GM12878 (cell line): ENCODE measurements at regions not wholly inside any gene's neighbourhood (a gene's known extent, or its start where the extent isn't known, plus 50 kb on each side); places are given as distances from the start of the nearest gene placed in this dataset.

Experiments
- ATAC-seq: fragments of 200-7000 bp; cut with Tn5 transposase; 3 replicates; pipeline ENCODE4 v1.9.1; 2020; ENCODE audit warnings: mild to moderate bottlenecking, moderate library complexity
- BruUV-seq: library from RNA; stranded (reverse); fragments of 400-500 nt; replicated peaks from 2 replicates; lab custom pipeline; 2021; lab: Mats Ljungman, UMichigan
- CTCF ChIA-PET: fragments of 300-600 bp; sonication (Branson Sonifier 250); formaldehyde crosslinking; extraction: SDS; loops from one replicate; lab custom pipeline; 2021; ENCODE audit warnings: inconsistent platforms; lab: Yijun Ruan, JAX
- POLR2A ChIA-PET: fragments of 350-600 bp; formaldehyde crosslinking; extraction: SDS; loops from one replicate; lab custom pipeline; 2021; ENCODE audit warnings: inconsistent platforms; lab: Charles Lee
- RAD21 ChIA-PET: fragments of 300-600 bp; sonication (Branson Sonifier 250); formaldehyde crosslinking; loops from one replicate; lab custom pipeline; 2023; ENCODE audit warnings: antibody characterized with exemption; ENCODE audit not compliant: unreplicated experiment; lab: Charles Lee
- SMC1A ChIA-PET: fragments of 300-600 bp; sonication (Branson Sonifier 250); formaldehyde crosslinking; loops from one replicate; lab custom pipeline; 2023; ENCODE audit not compliant: unreplicated experiment, uncharacterized antibody; lab: Charles Lee
- DNase-seq: peaks from one replicate; pipeline ENCODE4 v3.0.0-alpha.2; 2011; ENCODE audit warnings: low read depth, low spot score
- FAIRE-seq: peaks from 3 replicates; lab custom pipeline; 2011; peaks lifted over from hg19 to GRCh38; lab: Jason Lieb, UNC
- H2AFZ ChIP-seq: 2 replicates; pipeline ENCODE4 v1.6.0; 2011; ENCODE audit warnings: low read depth, low read length, control low read depth; ENCODE audit not compliant: control insufficient read depth
- H3K27ac ChIP-seq: 2 replicates; pipeline ENCODE4 v1.5.1; 2011; ENCODE audit warnings: control low read depth; ENCODE audit not compliant: control insufficient read depth, insufficient read depth
- H3K27me3 ChIP-seq, 2 experiments: replicated peaks in 1 of 2; 2 replicates each; pipeline versions ENCODE4 v1.6.0 to v1.6.1; 2011; ENCODE audit warnings: low read length in 1 of 2; ENCODE audit not compliant: control insufficient read depth in 2 of 2, insufficient read depth in 2 of 2
- H3K36me3 ChIP-seq, 2 experiments: 2 replicates each; pipeline ENCODE4 v1.5.1; 2011; ENCODE audit warnings: low read length in 1 of 2; ENCODE audit not compliant: control insufficient read depth in 2 of 2, insufficient read depth in 2 of 2
- H3K4me1 ChIP-seq: 2 replicates; pipeline ENCODE4 v1.6.1; 2011; ENCODE audit warnings: mild to moderate bottlenecking, low read length, moderate library complexity, mixed read lengths; ENCODE audit not compliant: control insufficient read depth, insufficient read depth
- H3K4me2 ChIP-seq: 2 replicates; pipeline ENCODE4 v1.6.0; 2011; ENCODE audit warnings: control low read depth; ENCODE audit not compliant: control insufficient read depth, insufficient read depth
- H3K4me3 ChIP-seq: fragments of 200-600 bp; sonication (generic); 2 replicates; pipeline ENCODE4 v1.5.1; 2016
- H3K79me2 ChIP-seq: 2 replicates; pipeline ENCODE4 v1.6.0; 2011; ENCODE audit warnings: low read length; ENCODE audit not compliant: control insufficient read depth, insufficient read depth
- H3K9ac ChIP-seq: 2 replicates; pipeline ENCODE4 v1.8.0; 2011; ENCODE audit warnings: low read length, control low read depth, mixed read lengths; ENCODE audit not compliant: control insufficient read depth, insufficient read depth
- H3K9me3 ChIP-seq: replicated peaks from 3 replicates; pipeline ENCODE4 v1.5.1; 2011; ENCODE audit warnings: mild to moderate bottlenecking, low read length; ENCODE audit not compliant: control insufficient read depth, insufficient read depth
- H4K20me1 ChIP-seq: 2 replicates; pipeline ENCODE4 v1.6.0; 2011; ENCODE audit not compliant: control insufficient read depth, insufficient read depth
- CBFB ChIP-seq: IDR thresholded peaks from 2 replicates; pipeline ENCODE4 v1.6.1; 2016; ENCODE audit warnings: antibody characterized with exemption, low read depth
- CBX5 ChIP-seq: sonication (generic); IDR thresholded peaks from 2 replicates; pipeline ENCODE4 v1.6.1; 2016; ENCODE audit warnings: low read depth, moderate library complexity, mild to moderate bottlenecking, inconsistent platforms
- GABPA ChIP-seq: IDR thresholded peaks from 2 replicates; pipeline ENCODE4 v1.6.1; 2014; ENCODE audit warnings: antibody characterized with exemption, low read depth, mild to moderate bottlenecking, inconsistent platforms
- JUND ChIP-seq: IDR thresholded peaks from 2 replicates; pipeline ENCODE4 v1.6.1; 2012; ENCODE audit warnings: low read depth, mild to moderate bottlenecking, low read length, improper control_type of control experiment, moderate library complexity
- KAT2A ChIP-seq: conservative IDR thresholded peaks from 2 replicates; pipeline ENCODE4 v1.6.1; 2011; ENCODE audit warnings: low read depth, low read length; ENCODE audit not compliant: control insufficient read depth
- MXI1 ChIP-seq: fragments of 150-350 bp; IDR thresholded peaks from 2 replicates; pipeline ENCODE4 v1.6.1; 2011; ENCODE audit warnings: low read depth, mild to moderate bottlenecking, inconsistent platforms, low read length, improper control_type of control experiment
- NKRF ChIP-seq: fragments of 450-650 bp; conservative IDR thresholded peaks from 2 replicates; pipeline ENCODE4 v1.6.1; 2017; ENCODE audit warnings: mild to moderate bottlenecking, moderate library complexity
- PKNOX1 ChIP-seq: fragments of 450-650 bp; IDR thresholded peaks from 2 replicates; pipeline ENCODE4 v1.6.1; 2016; ENCODE audit warnings: mild to moderate bottlenecking
- ZNF592 ChIP-seq: fragments of 450-650 bp; IDR thresholded peaks from 2 replicates; pipeline ENCODE4 v1.6.1; 2017; ENCODE audit warnings: mild to moderate bottlenecking, moderate library complexity
- WGBS: methylation state at CpG from one replicate; pipeline ENCODE4 v1.1.6; 2016; ENCODE audit warnings: low lambda C conversion rate; ENCODE audit not compliant: insufficient replicate concordance, insufficient coverage; ENCODE audit errors: missing lambda C conversion rate; 5-methylcytosine and 5-hydroxymethylcytosine counted together
- in situ Hi-C: fragments of 300-500 bp; cut with MboI; formaldehyde crosslinking; loops from 9 replicates; pipeline ENCODE4 v1.14.3; 2018; ENCODE audit warnings: mixed read lengths
- intact Hi-C: fragments of 100-400 bp; cut with micrococcal nuclease; formaldehyde crosslinking; loops from one replicate; pipeline ENCODE4 v1.14.2; 2022; ENCODE audit not compliant: unreplicated experiment

- no peak for TF ChIP-seq JUND
- TF ChIP-seq KAT2A = no peak
- FAIRE-seq = no peak
- no peak overlapping the region for H3K9ac ChIP-seq
- POLR2A ChIA-PET = no interaction called here
- no peak overlapping the region for H3K4me2 ChIP-seq
- no peaks in the 10 kb centered on the region for H3K79me2 ChIP-seq
- H3K4me3 ChIP-seq = no peak overlapping the region
- H3K36me3 ChIP-seq = no peaks in the 10 kb centered on the region
- intact Hi-C loops (no loop called here), in situ Hi-C loops (no loop called here)
- ATAC-seq = no peak
- no peaks in the 10 kb centered on the region for H3K4me1 ChIP-seq
- BruUV-seq = no TSS peak
- WGBS = 14% methylated on average over 6 of the region's 6 CpGs
- no peak overlapping the region for H2AFZ ChIP-seq
- no peaks in the 10 kb centered on the region for H3K27me3 ChIP-seq
- no peak overlapping the region for H3K27ac ChIP-seq
- CTCF ChIA-PET = no interaction called here
- DNase-seq = no peak
- RAD21 ChIA-PET = no interaction called here
- SMC1A ChIA-PET = interaction anchor here (1.1 kb wide), 1 partner anchor 8 kb away, joined by 4 read pairs; no protein-coding TSS in a partner anchor
- no peaks in the 10 kb centered on the region for H4K20me1 ChIP-seq
- H3K9me3 ChIP-seq = no peaks in the 10 kb centered on the region
These were observed 275.1 kb downstream of the CYRIA start for GRCh38 chr2:16390561-16390960.

GRCh38 chr2:16389611-16390010 lies 276.0 kb downstream of the CYRIA start:
- RAD21 ChIA-PET = no interaction called here
- intact Hi-C loops (no loop called here), in situ Hi-C loops (no loop called here)
- no TSS peak for BruUV-seq
- ATAC-seq (no peak), DNase-seq (no peak), FAIRE-seq (no peak)
- POLR2A ChIA-PET = no interaction called here
- H3K79me2 ChIP-seq = no peaks in the 10 kb centered on the region
- no peak overlapping the region for H3K27ac ChIP-seq
- H3K4me3 ChIP-seq = no peak overlapping the region
- H3K36me3 ChIP-seq = no peaks in the 10 kb centered on the region
- 42% methylated on average over 2 of the region's 3 CpGs for WGBS
- no peaks in the 10 kb centered on the region for H4K20me1 ChIP-seq
- H3K9me3 ChIP-seq = no peaks in the 10 kb centered on the region
- no peaks in the 10 kb centered on the region for H3K27me3 ChIP-seq
- no peak overlapping the region for H2AFZ ChIP-seq
- H3K4me1 ChIP-seq = no peaks in the 10 kb centered on the region
- CTCF ChIA-PET = interaction anchor here (0.6 kb wide), 1 partner anchor 122 kb away, joined by 3 read pairs; no protein-coding TSS in a partner anchor
- SMC1A ChIA-PET = interaction anchor here (1.1 kb wide), 1 partner anchor 9 kb away, joined by 4 read pairs; no protein-coding TSS in a partner anchor
- H3K9ac ChIP-seq = no peak overlapping the region
- H3K4me2 ChIP-seq = no peak overlapping the region
- TF ChIP-seq CBFB (no peak), NKRF (no peak), MXI1 (no peak), ZNF592 (no peak), GABPA (no peak), CBX5 (no peak), PKNOX1 (no peak)
